Fibroblast of lung (primary cell): ENCODE measurements at regions not wholly inside any gene's neighbourhood (a gene's known extent, or its start where the extent isn't known, plus 50 kb on each side); places are given as distances from the start of the nearest gene placed in this dataset.
A peak's percentile ranks its signal among the peaks of the same experiment; 100 is the strongest.

Source experiments
- DNase-seq, 2 donors: peaks; one replicate each; pipeline versions ENCODE4 v3.0.0 to v3.0.0-alpha.2; 2010; ENCODE audit warnings: low read depth in 2 of 2
- H2AFZ ChIP-seq: 2 replicates; pipeline ENCODE4 v1.5.1; 2012; ENCODE audit warnings: low read length, control low read depth, inconsistent platforms
- H3K27ac ChIP-seq: 2 replicates; pipeline ENCODE4 v1.5.1; 2011; ENCODE audit warnings: low read length, control low read depth; ENCODE audit not compliant: insufficient read depth
- H3K27me3 ChIP-seq: 2 replicates; pipeline ENCODE4 v1.5.1; 2011; ENCODE audit warnings: mild to moderate bottlenecking, low read length; ENCODE audit not compliant: control insufficient read depth, insufficient read depth
- H3K36me3 ChIP-seq: 2 replicates; pipeline ENCODE4 v1.5.1; 2011; ENCODE audit warnings: low read length; ENCODE audit not compliant: control insufficient read depth, insufficient read depth
- H3K4me1 ChIP-seq: 2 replicates; pipeline ENCODE4 v1.5.1; 2011; ENCODE audit warnings: low read length; ENCODE audit not compliant: control insufficient read depth, insufficient read depth; ENCODE audit errors: extremely low read depth
- H3K4me2 ChIP-seq: 2 replicates; pipeline ENCODE4 v1.5.1; 2011; ENCODE audit warnings: low read length, control low read depth; ENCODE audit not compliant: insufficient read depth; ENCODE audit errors: extremely low read depth
- H3K4me3 ChIP-seq, 4 experiments: fragments of 200-600 bp in 1 of 4; sonication (generic) in 1 of 4; replicated peaks in 1 of 4; 2 replicates each; pipeline ENCODE4 v1.5.1; 2011 to 2016; ENCODE audit warnings: low read length in 4 of 4, low read depth in 3 of 4, mild to moderate bottlenecking in 3 of 4, control low read depth in 2 of 4, inconsistent platforms in 1 of 4, mixed read lengths in 1 of 4; ENCODE audit not compliant: insufficient read depth in 1 of 4; ENCODE audit errors: control extremely low read depth in 1 of 4
- H3K79me2 ChIP-seq: 2 replicates; pipeline ENCODE4 v1.5.1; 2012; ENCODE audit warnings: mild to moderate bottlenecking, low read length, inconsistent platforms; ENCODE audit not compliant: control insufficient read depth, insufficient read depth
- H3K9ac ChIP-seq: 2 replicates; pipeline ENCODE4 v1.5.1; 2011; ENCODE audit warnings: mild to moderate bottlenecking, low read length, control low read depth; ENCODE audit not compliant: insufficient read depth
- H3K9me3 ChIP-seq: 2 replicates; pipeline ENCODE4 v1.5.1; 2012; ENCODE audit warnings: low read depth, low read length; ENCODE audit not compliant: control insufficient read depth, insufficient read depth
- H4K20me1 ChIP-seq: 2 replicates; pipeline ENCODE4 v1.5.1; 2011; ENCODE audit warnings: low read length; ENCODE audit not compliant: control insufficient read depth, insufficient read depth; ENCODE audit errors: extremely low read depth
- CTCF ChIP-seq, 2 donors: IDR thresholded peaks in 1 of 2; conservative IDR thresholded peaks in 1 of 2; 1 replicate in 1 of 2; 2 replicates in 1 of 2; pipeline ENCODE4 v1.5.1; 2011 to 2012; ENCODE audit warnings: low read length in 2 of 2, control low read depth in 1 of 2, inconsistent platforms in 1 of 2, low read depth in 1 of 2, mild to moderate bottlenecking in 1 of 2
- EZH2 ChIP-seq: IDR thresholded peaks from 2 replicates; pipeline ENCODE4 v1.5.1; 2012; ENCODE audit warnings: low read length, control low read depth, mild to moderate bottlenecking; ENCODE audit errors: missing control alignments

- TF ChIP-seq CTCF (conservative IDR thresholded peaks at IDR 0.05 in 1 of 2, IDR thresholded peaks at IDR 0.05 in 1 of 2; ENCODE audit: low read depth in 1 of 2, low read length in 2 of 2) (no peak), EZH2 (no peak)
- Histone ChIP-seq H3K9ac (no peak overlapping the region), H4K20me1 (no peaks in the 10 kb centered on the region)
Measured at GRCh38 chr6:67615796-67616195, 1019.3 kb upstream of the ADGRB3 start.

GRCh38 chr6:67608099-67608749, 1026.9 kb upstream of the ADGRB3 start:
- Histone ChIP-seq H3K79me2 (no peaks in the 10 kb centered on the region), H3K9me3 (no peaks in the 10 kb centered on the region), H3K27me3 (no peaks in the 10 kb centered on the region), H3K36me3 (no peaks in the 10 kb centered on the region), H3K27ac (no peak overlapping the region), H3K9ac (no peak overlapping the region), H2AFZ (no peak overlapping the region), H3K4me2 (no peak overlapping the region), H3K4me3 (no peak overlapping the region), H3K4me1 (no peaks in the 10 kb centered on the region), H4K20me1 (no peaks in the 10 kb centered on the region)
- DNase-seq, result no peak
- no peak for TF ChIP-seq EZH2
- TF ChIP-seq CTCF (conservative IDR thresholded peaks at IDR 0.05 in 1 of 2, IDR thresholded peaks at IDR 0.05 in 1 of 2; ENCODE audit: low read depth in 1 of 2, low read length in 2 of 2), result no peak

More at GRCh38 chr6:67615796-67616195, 1019.3 kb upstream of the ADGRB3 start:
- no peaks in the 10 kb centered on the region for H3K9me3 ChIP-seq
- no peak overlapping the region for H2AFZ ChIP-seq
- H3K4me1 ChIP-seq, result no peaks in the 10 kb centered on the region
- no peaks in the 10 kb centered on the region for H3K36me3 ChIP-seq
- no peak overlapping the region for H3K4me2 ChIP-seq
- H3K4me3 ChIP-seq, result no peak overlapping the region
- no peaks in the 10 kb centered on the region for H3K27me3 ChIP-seq
- H3K79me2 ChIP-seq, result no peaks in the 10 kb centered on the region
- H3K27ac ChIP-seq, result no peak overlapping the region
- DNase-seq, result peak; percentile 23 to 75

- Histone ChIP-seq H3K9me3 (no peaks in the 10 kb centered on the region), H2AFZ (no peak overlapping the region), H3K79me2 (no peaks in the 10 kb centered on the region), H3K4me1 (no peaks in the 10 kb centered on the region), H3K36me3 (no peaks in the 10 kb centered on the region), H3K27me3 (no peaks in the 10 kb centered on the region), H4K20me1 (no peaks in the 10 kb centered on the region), H3K9ac (no peak overlapping the region), H3K4me2 (no peak overlapping the region), H3K4me3 (no peak overlapping the region), H3K27ac (no peak overlapping the region)
- TF ChIP-seq CTCF (conservative IDR thresholded peaks at IDR 0.05 in 1 of 2, IDR thresholded peaks at IDR 0.05 in 1 of 2; ENCODE audit: low read depth in 1 of 2, low read length in 2 of 2) (no peak), EZH2 (no peak)
- DNase-seq, result peak; percentile 41 to 93
Measured at GRCh38 chr6:67606906-67607828, 1027.9 kb upstream of the ADGRB3 start.
